BE2C (cell line): ENCODE measurements at regions not wholly inside any gene's neighbourhood (a gene's known extent, or its start where the extent isn't known, plus 50 kb on each side); places are given as distances from the start of the nearest gene placed in this dataset.

Experiments
- DNase-seq: peaks from one replicate; pipeline ENCODE4 v3.0.0-alpha.2; 2020
- H3K27me3 ChIP-seq: fragments of 250-450 bp; sonication (Bioruptor Pico); 2 replicates; pipeline ENCODE4 v1.5.1; 2020; ENCODE audit warnings: mild to moderate bottlenecking
- H3K36me3 ChIP-seq: fragments of 250-450 bp; sonication (Bioruptor Pico); 2 replicates; pipeline ENCODE4 v1.5.1; 2020; ENCODE audit warnings: mild to moderate bottlenecking
- H3K4me1 ChIP-seq: fragments of 250-450 bp; sonication (Bioruptor Pico); 2 replicates; pipeline ENCODE4 v1.5.1; 2020
- H3K4me3 ChIP-seq: 2 replicates; pipeline ENCODE4 v1.5.1; 2011; ENCODE audit warnings: low read depth, low read length
- H3K9me3 ChIP-seq: fragments of 250-450 bp; sonication (Bioruptor Pico); 2 replicates; pipeline ENCODE4 v1.5.1; 2020
- TF ChIP-seq, protein P1 (sequence below): IDR thresholded peaks from 2 replicates; pipeline ENCODE4 v1.5.1; 2012; ENCODE audit warnings: mild to moderate bottlenecking, low read depth, low read length

DNA sequence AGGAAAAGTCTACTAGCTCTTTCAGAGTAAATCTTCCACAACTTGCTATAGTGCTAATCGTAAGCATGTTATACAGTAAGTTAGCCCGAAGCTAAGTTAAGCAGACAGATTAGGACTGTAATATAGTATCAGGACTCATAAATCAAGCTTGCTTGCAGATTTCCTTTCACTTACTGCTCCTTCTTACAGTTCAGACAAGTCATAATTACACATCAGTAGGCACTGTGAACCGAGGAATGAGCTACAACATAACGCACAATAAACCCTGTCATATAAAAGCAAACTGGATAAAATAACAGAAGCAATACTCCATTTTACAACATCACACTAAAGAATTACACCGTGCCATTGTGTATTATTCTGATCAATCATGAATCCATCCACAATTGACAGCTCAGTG, 832.6 kb upstream of the ZEB2 start:
- Histone ChIP-seq H3K9me3 (no peaks in the 10 kb centered on the region), H3K27me3 (no peaks in the 10 kb centered on the region), H3K4me3 (no peak overlapping the region), H3K36me3 (no peaks in the 10 kb centered on the region), H3K4me1 (no peaks in the 10 kb centered on the region)
- TF ChIP-seq, protein P1, sequence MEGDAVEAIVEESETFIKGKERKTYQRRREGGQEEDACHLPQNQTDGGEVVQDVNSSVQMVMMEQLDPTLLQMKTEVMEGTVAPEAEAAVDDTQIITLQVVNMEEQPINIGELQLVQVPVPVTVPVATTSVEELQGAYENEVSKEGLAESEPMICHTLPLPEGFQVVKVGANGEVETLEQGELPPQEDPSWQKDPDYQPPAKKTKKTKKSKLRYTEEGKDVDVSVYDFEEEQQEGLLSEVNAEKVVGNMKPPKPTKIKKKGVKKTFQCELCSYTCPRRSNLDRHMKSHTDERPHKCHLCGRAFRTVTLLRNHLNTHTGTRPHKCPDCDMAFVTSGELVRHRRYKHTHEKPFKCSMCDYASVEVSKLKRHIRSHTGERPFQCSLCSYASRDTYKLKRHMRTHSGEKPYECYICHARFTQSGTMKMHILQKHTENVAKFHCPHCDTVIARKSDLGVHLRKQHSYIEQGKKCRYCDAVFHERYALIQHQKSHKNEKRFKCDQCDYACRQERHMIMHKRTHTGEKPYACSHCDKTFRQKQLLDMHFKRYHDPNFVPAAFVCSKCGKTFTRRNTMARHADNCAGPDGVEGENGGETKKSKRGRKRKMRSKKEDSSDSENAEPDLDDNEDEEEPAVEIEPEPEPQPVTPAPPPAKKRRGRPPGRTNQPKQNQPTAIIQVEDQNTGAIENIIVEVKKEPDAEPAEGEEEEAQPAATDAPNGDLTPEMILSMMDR = no peak
- no peak for DNase-seq

DNA sequence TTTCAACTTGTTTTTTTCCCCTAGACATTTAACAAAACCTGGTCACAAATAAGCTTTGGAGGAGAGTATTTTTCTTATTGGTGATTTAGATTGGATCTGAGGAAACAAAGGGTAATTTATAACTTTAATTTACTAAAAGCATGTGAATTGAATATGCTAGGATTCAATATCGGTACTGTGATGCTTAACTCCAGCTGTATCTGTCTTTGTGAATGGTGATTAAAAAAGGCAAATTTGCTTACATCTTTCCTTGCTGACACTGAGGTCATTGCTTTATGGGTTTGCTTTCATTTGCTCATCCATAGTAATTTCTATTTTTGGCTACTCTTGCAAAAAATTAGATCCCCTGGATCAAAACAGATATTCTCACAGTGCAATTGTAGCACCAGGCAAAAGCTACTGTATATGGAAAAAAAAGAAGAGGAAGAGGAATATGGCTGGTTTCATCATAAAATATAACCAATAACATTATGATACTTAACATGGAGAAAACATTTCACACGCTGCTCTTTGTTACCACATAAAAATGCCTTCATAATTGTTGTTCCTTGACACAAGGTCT, 832.0 kb upstream of the ZEB2 start:
- TF ChIP-seq, protein P1 = no peak
- Histone ChIP-seq H3K4me1 (no peaks in the 10 kb centered on the region), H3K4me3 (no peak overlapping the region), H3K27me3 (no peaks in the 10 kb centered on the region), H3K36me3 (no peaks in the 10 kb centered on the region), H3K9me3 (no peaks in the 10 kb centered on the region)
- no peak for DNase-seq

DNA sequence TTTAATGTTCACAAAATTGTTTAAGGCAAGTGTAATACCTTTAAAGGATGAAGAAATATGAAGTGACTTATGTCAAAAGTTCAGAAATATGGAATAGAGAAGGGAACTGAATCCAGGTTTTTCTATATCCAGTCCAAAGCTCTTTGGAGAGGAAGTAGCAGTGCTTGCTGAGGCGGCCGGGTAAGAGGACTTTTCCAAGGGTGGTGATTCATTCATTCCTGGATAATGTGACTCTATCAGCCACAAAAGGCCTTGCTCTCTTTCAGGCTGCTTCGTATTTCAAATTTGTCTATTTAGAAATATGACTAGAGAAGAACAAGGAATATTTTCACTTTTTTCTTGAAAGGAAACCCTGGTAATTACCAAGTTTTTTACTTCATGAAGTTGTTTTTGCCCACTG, 830.1 kb upstream of the ZEB2 start:
- H3K4me1 ChIP-seq = no peaks in the 10 kb centered on the region
- no peaks in the 10 kb centered on the region for H3K9me3 ChIP-seq
- no peak for DNase-seq
- H3K27me3 ChIP-seq = no peaks in the 10 kb centered on the region
- no peaks in the 10 kb centered on the region for H3K36me3 ChIP-seq
- no peak overlapping the region for H3K4me3 ChIP-seq
- TF ChIP-seq, protein P1 = no peak

DNA sequence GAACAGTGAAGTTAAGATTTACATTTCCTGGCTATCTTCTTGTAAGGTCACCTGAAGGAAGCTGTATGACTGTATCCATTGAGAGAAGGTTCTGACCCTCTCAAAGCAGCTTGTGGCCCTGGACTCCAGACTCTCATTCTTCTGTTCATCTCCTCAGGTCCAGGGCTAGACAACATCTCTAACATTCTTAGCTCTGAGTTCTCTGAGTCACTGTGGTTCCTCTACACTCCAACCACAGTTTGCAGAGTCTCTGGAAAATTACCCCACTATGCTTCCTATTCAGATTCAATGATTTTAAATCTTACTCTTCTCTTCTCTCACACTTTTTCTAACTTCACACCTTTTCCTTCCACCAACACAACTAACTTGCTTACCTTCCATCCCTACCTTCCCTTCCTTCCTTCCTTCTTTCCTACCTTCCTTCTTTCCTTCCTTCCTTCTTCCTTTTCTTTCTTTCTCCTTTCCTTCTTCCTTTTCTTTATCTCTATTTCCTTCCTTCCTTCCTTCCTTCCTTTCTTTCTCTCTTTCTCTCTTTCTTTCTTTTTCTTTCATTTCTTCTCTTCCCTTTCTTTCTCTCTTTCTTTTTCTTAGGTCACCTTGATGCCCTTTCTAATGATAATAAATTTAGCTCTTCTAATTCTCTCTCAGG, 824.3 kb upstream of the ZEB2 start:
- DNase-seq = no peak
- TF ChIP-seq, protein P1 = no peak
- Histone ChIP-seq H3K36me3 (no peaks in the 10 kb centered on the region), H3K4me1 (no peaks in the 10 kb centered on the region), H3K9me3 (no peaks in the 10 kb centered on the region), H3K4me3 (no peak overlapping the region), H3K27me3 (no peaks in the 10 kb centered on the region)

DNA sequence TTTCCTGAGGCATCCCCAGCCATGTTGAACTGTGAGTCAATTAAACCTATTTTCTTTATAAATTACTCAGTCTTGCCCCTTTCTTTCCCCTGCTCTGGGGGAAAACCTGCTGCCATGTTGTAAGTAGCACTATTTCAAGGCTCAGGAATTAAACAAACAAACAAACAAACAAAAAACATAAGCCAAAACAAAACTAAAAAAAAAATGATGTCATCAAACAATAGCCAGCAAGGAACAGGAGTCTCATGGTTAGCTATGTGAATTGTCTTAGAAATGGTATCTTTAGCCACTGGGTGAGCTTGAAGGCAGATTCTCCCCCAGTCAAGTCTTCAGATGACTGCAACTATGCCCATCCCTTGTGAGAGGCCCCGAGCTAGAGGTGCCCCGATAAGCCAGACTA, 823.4 kb upstream of the ZEB2 start:
- Histone ChIP-seq H3K4me1 (no peaks in the 10 kb centered on the region), H3K4me3 (no peak overlapping the region), H3K9me3 (no peaks in the 10 kb centered on the region), H3K36me3 (no peaks in the 10 kb centered on the region), H3K27me3 (no peaks in the 10 kb centered on the region)
- TF ChIP-seq, protein P1 = no peak
- DNase-seq = no peak

DNA sequence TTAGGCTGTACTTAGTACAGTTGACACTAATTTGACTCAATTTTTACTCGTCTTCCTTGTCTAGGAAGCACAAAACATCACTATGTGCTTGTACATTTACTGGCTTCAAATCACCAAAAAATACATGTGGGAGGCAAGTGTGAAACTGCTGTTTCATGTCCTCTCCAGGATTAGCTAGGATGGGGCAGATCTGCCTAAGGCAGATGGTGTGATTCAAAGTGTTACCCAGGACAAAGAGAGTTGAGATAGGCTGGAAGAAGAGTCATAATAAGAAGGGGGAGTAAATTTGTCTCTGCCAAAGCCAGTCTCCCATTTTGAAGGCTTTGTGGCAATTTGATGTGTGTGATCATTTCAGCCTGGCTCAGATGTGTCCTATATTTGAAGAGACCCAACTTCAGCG, 821.6 kb upstream of the ZEB2 start:
- Histone ChIP-seq H3K4me3 (no peak overlapping the region), H3K36me3 (no peaks in the 10 kb centered on the region), H3K4me1 (no peaks in the 10 kb centered on the region), H3K9me3 (no peaks in the 10 kb centered on the region), H3K27me3 (no peaks in the 10 kb centered on the region)
- TF ChIP-seq, protein P1 = no peak
- no peak for DNase-seq
